Esophagus muscularis mucosa (tissue), 4 donors: ENCODE measurements at regions not wholly inside any gene's neighbourhood (a gene's known extent, or its start where the extent isn't known, plus 50 kb on each side); places are given as distances from the start of the nearest gene placed in this dataset.
A peak's percentile ranks its signal among the peaks of the same experiment; 100 is the strongest.

Source experiments
- DNase-seq: peaks from one replicate; pipeline ENCODE4 v3.0.0-alpha.2; 2017; ENCODE audit errors: extremely low spot score
- H3K27ac ChIP-seq, 4 donors: fragments of 200-600 bp; sonication (generic); replicated peaks in 1 of 4; 1 replicate in 3 of 4; 2 replicates in 1 of 4; pipeline ENCODE4 v1.5.1; 2016 to 2019; ENCODE audit warnings: mild to moderate bottlenecking in 1 of 4
- H3K27me3 ChIP-seq, 4 donors: fragments of 200-600 bp; sonication (generic); one replicate each; pipeline versions ENCODE4 v1.5.1 to v1.6.0; 2016 to 2019
- H3K36me3 ChIP-seq, 4 donors: fragments of 200-600 bp; sonication (generic); one replicate each; pipeline ENCODE4 v1.5.1; 2016 to 2019
- H3K4me1 ChIP-seq, 4 donors: fragments of 200-600 bp; sonication (generic); one replicate each; pipeline ENCODE4 v1.5.1; 2016 to 2019
- H3K4me3 ChIP-seq, 4 donors: fragments of 200-600 bp; sonication (generic); 1 replicate in 2 of 4; 2 replicates in 2 of 4; pipeline ENCODE4 v1.5.1; 2016 to 2019; ENCODE audit warnings: mild to moderate bottlenecking in 4 of 4, moderate library complexity in 1 of 4
- H3K9me3 ChIP-seq, 4 donors: fragments of 200-600 bp; sonication (generic); 1 replicate in 3 of 4; 2 replicates in 1 of 4; pipeline ENCODE4 v1.5.1; 2016 to 2019
- EP300 ChIP-seq: sonication (generic); formaldehyde crosslinking; IDR thresholded peaks from one replicate; pipeline ENCODE4 v1.6.1; 2017; ENCODE audit warnings: antibody characterized with exemption
- POLR2A ChIP-seq: fragments of 450-650 bp; IDR thresholded peaks from one replicate; pipeline ENCODE4 v1.6.1; 2017; ENCODE audit warnings: antibody characterized with exemption, moderate library complexity, mild to moderate bottlenecking, low read depth
- POLR2AphosphoS5 ChIP-seq, 2 donors: sonication (generic); formaldehyde crosslinking; IDR thresholded peaks; one replicate each; pipeline ENCODE4 v1.6.1; 2017; ENCODE audit warnings: antibody characterized with exemption in 2 of 2
- WGBS: methylation state at CpG from one replicate; pipeline ENCODE4 v1.1.5; 2018; 5-methylcytosine and 5-hydroxymethylcytosine counted together
- intact Hi-C: fragments of 100-400 bp; cut with DNase I; formaldehyde crosslinking; loops from one replicate; pipeline ENCODE4 v1.15.1; 2023
- TF ChIP-seq, protein P1 (sequence below), 3 experiments: fragments of 200-600 bp in 2 of 3; fragments of 450-650 bp in 1 of 3; sonication (generic) in 2 of 3; IDR thresholded peaks; one replicate each; pipeline ENCODE4 v1.5.1; 2017 to 2019; ENCODE audit warnings: antibody characterized with exemption in 3 of 3, mild to moderate bottlenecking in 2 of 3, moderate library complexity in 1 of 3

DNA sequence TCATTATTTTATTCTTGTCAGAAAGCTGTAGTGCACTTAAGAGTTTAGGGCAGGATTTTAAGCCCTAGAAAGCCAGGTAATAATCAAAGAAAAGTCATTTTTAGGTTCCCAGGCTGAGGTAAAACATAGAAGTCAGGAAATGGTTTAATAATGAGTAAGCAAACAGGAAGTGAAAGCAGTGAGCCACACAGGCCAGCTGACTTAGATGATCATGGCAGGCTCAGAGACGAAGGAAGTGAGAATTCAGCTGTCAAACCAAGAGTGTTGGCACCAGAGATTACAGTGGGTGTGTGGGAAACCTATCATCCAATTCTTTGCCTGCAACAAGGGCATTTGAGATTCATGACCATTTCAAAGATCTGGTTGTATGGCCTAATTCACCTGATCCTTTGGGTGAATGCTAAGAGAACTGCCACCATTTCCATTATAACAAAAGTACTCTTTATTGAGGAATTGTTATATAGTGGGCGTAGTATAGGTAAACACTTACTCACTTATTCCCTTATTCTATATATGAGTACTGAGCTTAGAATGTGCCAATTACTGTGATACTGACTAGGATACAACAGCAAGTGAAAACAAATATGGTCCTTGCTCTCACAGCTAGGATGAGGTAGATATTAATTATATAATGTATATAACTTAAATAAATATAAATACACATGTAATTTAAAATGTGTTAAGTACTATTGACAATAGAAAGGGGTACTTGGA is 103.7 kb upstream of the EDNRB start:
- Histone ChIP-seq H3K36me3 (no peaks in the 10 kb centered on the region), H3K9me3 (no peaks in the 10 kb centered on the region), H3K27me3 (no peaks in the 10 kb centered on the region), H3K4me3 (no peak overlapping the region), H3K4me1 (no peaks in the 10 kb centered on the region), H3K27ac (no peak overlapping the region)
- TF ChIP-seq POLR2AphosphoS5 (IDR thresholded peaks at IDR 0.05) (peak in 1 of 2 donors; percentile 54), POLR2A (no peak), EP300 (no peak)
- TF ChIP-seq, protein P1, sequence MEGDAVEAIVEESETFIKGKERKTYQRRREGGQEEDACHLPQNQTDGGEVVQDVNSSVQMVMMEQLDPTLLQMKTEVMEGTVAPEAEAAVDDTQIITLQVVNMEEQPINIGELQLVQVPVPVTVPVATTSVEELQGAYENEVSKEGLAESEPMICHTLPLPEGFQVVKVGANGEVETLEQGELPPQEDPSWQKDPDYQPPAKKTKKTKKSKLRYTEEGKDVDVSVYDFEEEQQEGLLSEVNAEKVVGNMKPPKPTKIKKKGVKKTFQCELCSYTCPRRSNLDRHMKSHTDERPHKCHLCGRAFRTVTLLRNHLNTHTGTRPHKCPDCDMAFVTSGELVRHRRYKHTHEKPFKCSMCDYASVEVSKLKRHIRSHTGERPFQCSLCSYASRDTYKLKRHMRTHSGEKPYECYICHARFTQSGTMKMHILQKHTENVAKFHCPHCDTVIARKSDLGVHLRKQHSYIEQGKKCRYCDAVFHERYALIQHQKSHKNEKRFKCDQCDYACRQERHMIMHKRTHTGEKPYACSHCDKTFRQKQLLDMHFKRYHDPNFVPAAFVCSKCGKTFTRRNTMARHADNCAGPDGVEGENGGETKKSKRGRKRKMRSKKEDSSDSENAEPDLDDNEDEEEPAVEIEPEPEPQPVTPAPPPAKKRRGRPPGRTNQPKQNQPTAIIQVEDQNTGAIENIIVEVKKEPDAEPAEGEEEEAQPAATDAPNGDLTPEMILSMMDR (IDR thresholded peaks at IDR 0.05), result no peak
- DNase-seq, result no peak
- 68% methylated on average over 2 of the region's 2 CpGs for WGBS
- intact Hi-C loops, result no loop called here

DNA sequence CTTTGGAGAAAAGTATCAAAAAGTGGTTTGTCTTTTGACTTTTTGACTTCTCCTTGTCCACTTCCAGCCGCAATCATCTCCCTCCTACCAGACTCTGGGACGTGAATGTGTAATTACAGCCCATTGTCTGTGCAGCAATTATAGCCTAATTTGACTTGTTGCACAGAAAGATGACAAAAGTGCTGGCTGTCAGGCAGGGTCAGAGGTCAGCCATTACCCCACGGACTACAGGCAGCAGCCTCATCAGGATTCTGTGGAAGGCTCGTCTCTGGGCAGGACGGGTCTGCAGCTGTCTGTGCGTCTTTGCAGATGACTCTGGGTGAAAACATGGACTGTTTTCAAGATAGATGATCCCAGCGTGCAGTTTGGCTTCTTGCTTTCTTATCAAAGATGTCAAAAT is 102.2 kb upstream of the EDNRB start:
- WGBS, result 42% methylated on average over 7 of the region's 7 CpGs
- intact Hi-C loops, result no loop called here
- Histone ChIP-seq H3K27me3 (no peaks in the 10 kb centered on the region), H3K36me3 (no peaks in the 10 kb centered on the region), H3K27ac (no peak overlapping the region), H3K9me3 (peaks cover 0 to 4% (median 0%) of the 10 kb centered on the region in 4 donors), H3K4me3 (no peak overlapping the region), H3K4me1 (no peaks in the 10 kb centered on the region)
- DNase-seq, result no peak
- no peak for TF ChIP-seq EP300
- TF ChIP-seq, protein P1 (IDR thresholded peaks at IDR 0.05), result no peak
- TF ChIP-seq POLR2AphosphoS5 (IDR thresholded peaks at IDR 0.05), result no peak
- no peak for TF ChIP-seq POLR2A

DNA sequence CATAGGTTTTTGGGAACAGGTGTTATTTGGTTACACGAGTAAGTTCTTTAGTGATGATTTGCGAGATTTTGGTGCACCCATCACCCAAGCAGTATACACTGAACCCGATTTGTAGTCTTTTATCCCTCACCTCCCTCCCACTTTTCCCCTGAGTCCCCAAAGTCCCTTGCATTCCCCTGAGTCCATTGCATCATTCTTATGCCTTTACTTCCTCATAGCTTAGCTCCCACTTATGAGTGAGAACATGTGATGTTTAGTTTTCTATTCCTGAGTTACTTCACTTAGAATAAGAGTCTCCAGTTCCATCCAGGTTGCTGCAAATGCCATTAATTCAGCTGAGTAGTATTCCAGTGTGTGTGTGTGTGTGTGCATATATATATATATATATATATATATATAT is 97.2 kb upstream of the EDNRB start:
- WGBS, result 90% methylated on average over 3 of the region's 3 CpGs
- TF ChIP-seq POLR2A (no peak), POLR2AphosphoS5 (IDR thresholded peaks at IDR 0.05) (no peak), EP300 (no peak)
- no peaks in the 10 kb centered on the region for H3K36me3 ChIP-seq
- no peaks in the 10 kb centered on the region for H3K27me3 ChIP-seq
- intact Hi-C loops, result no loop called here
- DNase-seq, result no peak
- peaks cover 0 to 4% (median 0%) of the 10 kb centered on the region in 4 donors for H3K9me3 ChIP-seq
- no peak overlapping the region for H3K27ac ChIP-seq
- H3K4me3 ChIP-seq, result no peak overlapping the region
- no peaks in the 10 kb centered on the region for H3K4me1 ChIP-seq

DNA sequence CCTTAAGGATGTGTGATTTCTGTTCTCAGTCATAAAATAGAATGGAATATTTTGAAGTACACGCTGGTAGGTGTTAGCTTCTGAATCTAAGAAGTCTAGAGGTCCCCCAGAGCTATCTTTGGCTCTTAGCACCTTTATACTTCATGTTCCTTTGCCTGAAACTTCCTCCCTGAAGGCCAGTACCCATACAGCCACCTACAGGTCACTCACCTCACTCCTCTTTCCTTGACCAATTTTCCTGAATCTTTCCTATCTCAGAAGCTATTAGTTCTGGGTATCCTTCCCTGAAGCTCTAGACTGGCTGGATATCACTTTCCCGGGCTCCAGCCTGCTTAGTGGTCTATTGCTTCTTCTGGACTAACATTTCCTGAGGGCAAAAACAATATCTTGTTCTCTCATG is 93.4 kb upstream of the EDNRB start:
- TF ChIP-seq POLR2AphosphoS5 (IDR thresholded peaks at IDR 0.05) (no peak), POLR2A (no peak), EP300 (no peak)
- TF ChIP-seq, protein P1 (IDR thresholded peaks at IDR 0.05), result no peak
- Histone ChIP-seq H3K4me1 (no peaks in the 10 kb centered on the region), H3K36me3 (no peaks in the 10 kb centered on the region), H3K27ac (no peak overlapping the region), H3K27me3 (no peaks in the 10 kb centered on the region), H3K9me3 (peaks cover 0 to 4% (median 0%) of the 10 kb centered on the region in 4 donors), H3K4me3 (no peak overlapping the region)
- DNase-seq, result no peak
- intact Hi-C loops, result no loop called here
- WGBS, result 86% methylated on average over 2 of the region's 2 CpGs

DNA sequence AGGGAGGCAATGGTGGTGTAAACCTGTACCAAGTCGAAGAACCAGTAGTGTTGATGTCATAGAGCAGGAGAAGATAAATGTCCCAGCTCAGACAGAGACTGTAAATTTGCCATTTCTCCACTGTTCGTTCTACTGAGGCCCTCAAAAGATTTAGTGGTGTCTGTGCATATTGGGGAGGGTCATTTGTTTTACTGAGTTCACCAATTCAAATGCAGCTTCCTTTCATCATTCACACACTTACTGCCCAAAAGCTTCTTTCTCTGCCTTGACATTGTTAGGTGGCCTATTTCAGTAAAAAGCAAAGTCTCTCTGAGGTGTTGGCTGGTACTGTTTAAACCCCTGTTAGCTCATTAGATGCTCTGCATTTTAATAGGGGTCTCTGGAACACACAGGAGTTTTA is 86.2 kb upstream of the EDNRB start:
- DNase-seq, result no peak
- intact Hi-C loops, result no loop called here
- no peak overlapping the region for H3K27ac ChIP-seq
- WGBS, result 91% methylated on average over 2 of the region's 2 CpGs
- no peak overlapping the region for H3K4me3 ChIP-seq
- H3K27me3 ChIP-seq, result no peaks in the 10 kb centered on the region
- H3K4me1 ChIP-seq, result no peaks in the 10 kb centered on the region
- TF ChIP-seq POLR2AphosphoS5 (IDR thresholded peaks at IDR 0.05), result no peak
- no peak for TF ChIP-seq EP300
- TF ChIP-seq, protein P1 (IDR thresholded peaks at IDR 0.05), result no peak
- no peak for TF ChIP-seq POLR2A
- H3K9me3 ChIP-seq, result peaks cover 0 to 11% (median 5%) of the 10 kb centered on the region in 4 donors
- H3K36me3 ChIP-seq, result no peaks in the 10 kb centered on the region
